GM18526 (cell line): ENCODE measurements at regions not wholly inside any gene's neighbourhood (a gene's known extent, or its start where the extent isn't known, plus 50 kb on each side); places are given as distances from the start of the nearest gene placed in this dataset.

Source experiments
- POLR2A ChIP-seq: IDR thresholded peaks from 3 replicates; pipeline ENCODE4 v1.6.1; 2011; ENCODE audit not compliant: insufficient read length; ENCODE audit errors: extremely low read depth

GRCh38 chr6:88262332-88262731 is 96.2 kb upstream of the CNR1 start:
- TF ChIP-seq POLR2A = no peak

- no peak for TF ChIP-seq POLR2A
Measured at GRCh38 chr6:88251301-88251700, 85.2 kb upstream of the CNR1 start.

- TF ChIP-seq POLR2A = no peak
Measured at GRCh38 chr6:88248709-88249321, 82.7 kb upstream of the CNR1 start.

- no peak for TF ChIP-seq POLR2A
Measured at GRCh38 chr6:88246654-88247053, 80.5 kb upstream of the CNR1 start.

GRCh38 chr6:88244721-88245120 is 78.6 kb upstream of the CNR1 start:
- TF ChIP-seq POLR2A = no peak

- TF ChIP-seq POLR2A = no peak
Measured at GRCh38 chr6:88238901-88239300, 72.8 kb upstream of the CNR1 start.

- no peak for TF ChIP-seq POLR2A
Measured at GRCh38 chr6:88238065-88238464, 71.9 kb upstream of the CNR1 start.

GRCh38 chr6:88236612-88237360 is 70.6 kb upstream of the CNR1 start:
- no peak for TF ChIP-seq POLR2A

- TF ChIP-seq POLR2A = no peak
Measured at GRCh38 chr6:88232753-88233152, 66.6 kb upstream of the CNR1 start.

- no peak for TF ChIP-seq POLR2A
Measured at GRCh38 chr6:88223298-88223697, 57.2 kb upstream of the CNR1 start.

GRCh38 chr6:88220493-88220892 is 54.3 kb upstream of the CNR1 start:
- no peak for TF ChIP-seq POLR2A

GRCh38 chr6:88216182-88216581 is 50.0 kb upstream of the CNR1 start:
- TF ChIP-seq POLR2A = no peak
